Glutamatergic neuron (in vitro differentiated cells): ENCODE measurements at regions not wholly inside any gene's neighbourhood (a gene's known extent, or its start where the extent isn't known, plus 50 kb on each side); places are given as distances from the start of the nearest gene placed in this dataset.

ENCODE experiments used
- DNase-seq: peaks from one replicate; pipeline ENCODE4 v3.0.0; 2022
- H3K27ac Mint-ChIP-seq: one replicate; pipeline ENCODE4 v1.8.0; 2020; ENCODE audit warnings: mild to moderate bottlenecking, mixed read lengths, inconsistent platforms; ENCODE audit not compliant: unreplicated experiment
- H3K27me3 Mint-ChIP-seq: one replicate; pipeline ENCODE4 v1.8.0; 2020; ENCODE audit warnings: mild to moderate bottlenecking, moderate library complexity, mixed read lengths, inconsistent platforms; ENCODE audit not compliant: unreplicated experiment
- H3K36me3 Mint-ChIP-seq: one replicate; pipeline ENCODE4 v1.8.0; 2020; ENCODE audit warnings: mild to moderate bottlenecking, mixed read lengths, inconsistent platforms; ENCODE audit not compliant: unreplicated experiment
- H3K4me1 Mint-ChIP-seq: one replicate; pipeline ENCODE4 v1.8.0; 2020; ENCODE audit warnings: mild to moderate bottlenecking, low read depth, mixed read lengths, inconsistent platforms; ENCODE audit not compliant: unreplicated experiment
- H3K4me3 Mint-ChIP-seq: one replicate; pipeline ENCODE4 v1.8.0; 2020; ENCODE audit warnings: mild to moderate bottlenecking, mixed read lengths, inconsistent platforms; ENCODE audit not compliant: unreplicated experiment
- H3K9me3 Mint-ChIP-seq: one replicate; pipeline ENCODE4 v1.8.0; 2020; ENCODE audit warnings: mild to moderate bottlenecking, moderate library complexity, mixed read lengths, inconsistent platforms; ENCODE audit not compliant: unreplicated experiment
- CTCF ChIP-seq: fragments of 200-600 bp; sonication (generic); IDR thresholded peaks from one replicate; pipeline ENCODE4 v1.5.0; 2021; ENCODE audit not compliant: partially characterized antibody, unreplicated experiment

GRCh38 chr1:230591678-230592077, 50.6 kb upstream of the COG2 start:
- H3K9me3 Mint-ChIP-seq, result no peaks in the 10 kb centered on the region
- peaks cover 2% of the 10 kb centered on the region for H3K27me3 Mint-ChIP-seq
- H3K36me3 Mint-ChIP-seq, result no peaks in the 10 kb centered on the region
- no peak for DNase-seq
- TF ChIP-seq CTCF, result no peak
- no peak overlapping the region for H3K27ac Mint-ChIP-seq
- H3K4me3 Mint-ChIP-seq, result no peak overlapping the region
- no peaks in the 10 kb centered on the region for H3K4me1 Mint-ChIP-seq

GRCh38 chr1:230589951-230590350, 52.3 kb upstream of the COG2 start:
- Mint-ChIP-seq H3K4me1 (no peaks in the 10 kb centered on the region), H3K9me3 (no peaks in the 10 kb centered on the region), H3K27me3 (peaks cover 2% of the 10 kb centered on the region), H3K4me3 (no peak overlapping the region), H3K36me3 (no peaks in the 10 kb centered on the region), H3K27ac (no peak overlapping the region)
- TF ChIP-seq CTCF, result no peak
- no peak for DNase-seq

GRCh38 chr1:230588323-230588746, 53.9 kb upstream of the COG2 start:
- Mint-ChIP-seq H3K4me1 (no peaks in the 10 kb centered on the region), H3K36me3 (no peaks in the 10 kb centered on the region), H3K27ac (no peak overlapping the region), H3K4me3 (no peak overlapping the region), H3K27me3 (peaks cover 2% of the 10 kb centered on the region), H3K9me3 (no peaks in the 10 kb centered on the region)
- TF ChIP-seq CTCF, result no peak
- DNase-seq, result no peak

- H3K4me3 Mint-ChIP-seq, result no peak overlapping the region
- peaks cover 5% of the 10 kb centered on the region for H3K36me3 Mint-ChIP-seq
- no peak for TF ChIP-seq CTCF
- no peaks in the 10 kb centered on the region for H3K9me3 Mint-ChIP-seq
- no peaks in the 10 kb centered on the region for H3K4me1 Mint-ChIP-seq
- no peak for DNase-seq
- no peak overlapping the region for H3K27ac Mint-ChIP-seq
- peaks cover 2% of the 10 kb centered on the region for H3K27me3 Mint-ChIP-seq
These were observed 55.2 kb upstream of the COG2 start for GRCh38 chr1:230587061-230587460.

- Mint-ChIP-seq H3K36me3 (peaks cover 7% of the 10 kb centered on the region), H3K9me3 (no peaks in the 10 kb centered on the region), H3K27ac (no peak overlapping the region), H3K27me3 (peaks cover 2% of the 10 kb centered on the region), H3K4me1 (no peaks in the 10 kb centered on the region), H3K4me3 (no peak overlapping the region)
- no peak for DNase-seq
- TF ChIP-seq CTCF, result no peak
These were observed 57.6 kb upstream of the COG2 start for GRCh38 chr1:230584660-230585059.
